Dermis blood vessel endothelial cell (primary cell): ENCODE measurements at regions not wholly inside any gene's neighbourhood (a gene's known extent, or its start where the extent isn't known, plus 50 kb on each side); places are given as distances from the start of the nearest gene placed in this dataset.
A peak's percentile ranks its signal among the peaks of the same experiment; 100 is the strongest.
"Not testable (repeated sequence)": the region's sequence is repeated elsewhere in the genome, so short reads cannot be mapped to it uniquely, and the experiment has no call there.

Experiments
- DNase-seq: peaks from one replicate; pipeline ENCODE4 v3.0.0; 2010

DNA sequence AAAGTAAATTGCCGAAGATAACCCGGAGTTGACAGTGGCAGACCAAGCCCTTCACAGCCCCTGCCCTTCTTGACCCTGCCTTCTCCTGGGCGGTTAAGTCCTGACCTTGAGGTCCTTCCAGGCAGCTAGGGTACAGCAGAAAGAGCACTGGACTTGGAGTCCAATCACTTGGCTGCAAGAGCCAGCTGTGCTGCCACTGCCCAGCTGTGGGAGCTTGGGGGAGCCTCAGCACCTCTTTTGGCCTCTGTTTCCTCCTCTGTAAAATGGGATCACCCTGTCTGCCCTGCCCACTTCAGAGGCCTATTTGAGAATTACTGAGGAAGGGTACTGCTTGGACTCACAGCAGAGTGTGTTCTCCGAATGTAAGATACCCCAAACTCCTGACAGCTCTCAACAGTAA, 66.2 kb upstream of the SMAD6 start:
- no peak for DNase-seq

DNA sequence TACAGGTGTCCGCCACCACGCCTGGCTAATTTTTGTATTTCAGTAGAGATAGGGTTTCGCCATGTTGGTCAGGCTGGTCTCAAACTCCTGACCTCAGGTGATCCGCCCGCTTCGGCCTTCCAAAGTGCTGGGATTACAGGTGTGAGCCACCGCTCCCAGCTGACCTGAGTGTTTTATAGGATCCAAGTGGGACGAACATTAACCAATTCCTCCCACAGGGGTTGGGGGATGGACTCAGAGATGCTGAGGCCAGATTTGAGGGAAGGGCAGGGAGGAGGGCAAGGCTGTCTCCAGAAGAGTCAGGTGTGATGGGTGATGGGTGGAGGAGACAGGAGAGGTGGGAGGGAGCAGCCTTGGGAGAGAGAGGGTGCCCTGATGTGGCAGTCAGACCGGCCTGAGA, 65.0 kb upstream of the SMAD6 start:
- DNase-seq, result not testable (repeated sequence)

DNA sequence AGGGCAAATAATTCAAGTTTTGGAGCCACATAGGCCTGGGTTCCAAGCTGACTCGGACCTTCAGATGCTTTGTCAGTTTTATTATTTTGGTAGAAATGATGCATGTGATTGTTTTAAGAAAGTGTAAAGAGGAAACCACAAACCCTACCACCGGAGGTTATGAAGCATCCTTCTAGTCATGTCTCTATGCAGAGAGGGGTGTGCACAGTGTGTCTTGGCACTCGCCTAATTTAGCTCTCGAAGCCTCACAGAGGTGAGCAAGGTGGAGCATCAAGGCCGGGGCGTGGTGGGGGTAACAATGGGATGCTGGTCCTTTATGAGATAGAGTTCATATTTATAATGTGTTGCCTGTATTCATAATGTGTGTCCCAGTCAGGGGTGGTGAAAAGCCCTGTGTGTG, 63.7 kb upstream of the SMAD6 start:
- no peak for DNase-seq

DNA sequence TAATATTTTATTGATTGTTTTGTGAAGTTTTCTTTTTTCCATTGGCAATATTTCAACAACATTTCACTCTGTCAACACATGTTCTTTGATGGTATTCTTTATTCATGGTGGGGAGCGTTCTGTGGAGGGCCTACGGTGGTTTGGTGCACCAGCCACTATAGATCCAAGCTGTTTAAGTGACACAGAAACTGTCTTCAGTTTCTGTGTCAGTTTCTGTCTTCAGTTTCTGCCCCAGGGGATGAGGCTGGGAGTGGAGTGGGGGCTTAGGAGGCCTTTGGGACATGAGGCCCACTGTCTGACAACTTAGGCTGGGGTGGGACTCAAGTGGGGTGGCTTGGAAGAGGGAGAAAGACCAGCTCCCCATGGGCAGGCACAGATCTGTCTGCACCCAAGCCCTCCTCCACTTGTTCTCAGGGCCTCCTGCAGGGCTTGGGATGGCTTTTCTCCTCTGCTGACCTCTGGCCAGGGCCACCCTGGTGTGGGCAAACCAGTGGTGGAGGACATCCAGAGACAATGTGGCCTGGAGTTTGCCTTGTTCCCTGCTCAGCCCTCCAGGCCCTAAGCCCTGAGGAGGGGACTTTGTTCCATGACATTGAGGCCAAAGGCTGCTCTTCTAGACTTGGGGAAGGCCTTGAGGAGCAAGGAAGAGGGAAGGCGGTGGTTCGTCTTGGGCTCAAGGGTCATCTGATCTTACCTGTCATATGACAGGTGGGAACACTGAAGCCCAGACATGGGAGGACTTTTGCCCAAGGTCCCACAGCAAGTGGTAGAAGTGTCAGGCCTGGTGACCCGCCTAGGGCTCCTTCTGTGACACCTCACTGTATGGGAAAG, 60.3 kb upstream of the SMAD6 start:
- DNase-seq, result no peak

DNA sequence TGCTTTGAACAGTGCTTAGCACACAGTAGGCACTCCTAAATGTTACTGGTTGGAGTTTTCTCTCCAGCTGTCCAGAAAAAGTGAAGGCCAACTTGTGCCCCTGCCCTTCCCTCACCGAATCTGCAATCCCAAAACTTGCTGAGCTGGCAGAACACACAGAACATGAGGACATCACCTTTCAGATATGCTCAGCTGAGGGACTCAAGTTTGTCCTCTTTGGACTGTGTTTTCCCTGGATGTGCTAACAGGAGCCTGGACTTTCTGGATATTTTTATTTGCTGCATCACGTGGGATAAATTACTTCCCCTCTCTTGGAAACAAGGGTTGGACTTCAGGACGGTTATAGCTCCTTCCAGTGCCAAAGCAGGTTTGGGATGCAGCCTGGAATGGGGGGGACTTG, 59.5 kb upstream of the SMAD6 start:
- no peak for DNase-seq

DNA sequence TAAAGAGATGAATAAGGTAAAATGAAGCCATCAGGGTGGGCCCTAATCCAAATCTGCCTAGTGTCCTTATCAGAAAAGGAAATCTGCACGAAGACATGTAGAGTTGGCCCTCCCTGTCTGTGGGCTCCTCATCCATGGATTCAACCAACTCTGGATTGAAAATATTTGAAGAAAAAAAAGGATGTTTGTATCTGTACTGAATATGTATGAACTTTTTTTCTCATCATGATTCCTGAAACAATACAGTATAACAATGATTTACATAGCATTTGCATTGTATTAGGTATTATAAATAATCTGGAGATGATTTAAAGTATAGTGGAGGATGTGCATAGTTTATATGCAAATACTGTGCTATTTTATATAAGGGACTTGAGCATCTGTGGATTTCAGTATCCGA, 59.0 kb upstream of the SMAD6 start:
- DNase-seq, result no peak

DNA sequence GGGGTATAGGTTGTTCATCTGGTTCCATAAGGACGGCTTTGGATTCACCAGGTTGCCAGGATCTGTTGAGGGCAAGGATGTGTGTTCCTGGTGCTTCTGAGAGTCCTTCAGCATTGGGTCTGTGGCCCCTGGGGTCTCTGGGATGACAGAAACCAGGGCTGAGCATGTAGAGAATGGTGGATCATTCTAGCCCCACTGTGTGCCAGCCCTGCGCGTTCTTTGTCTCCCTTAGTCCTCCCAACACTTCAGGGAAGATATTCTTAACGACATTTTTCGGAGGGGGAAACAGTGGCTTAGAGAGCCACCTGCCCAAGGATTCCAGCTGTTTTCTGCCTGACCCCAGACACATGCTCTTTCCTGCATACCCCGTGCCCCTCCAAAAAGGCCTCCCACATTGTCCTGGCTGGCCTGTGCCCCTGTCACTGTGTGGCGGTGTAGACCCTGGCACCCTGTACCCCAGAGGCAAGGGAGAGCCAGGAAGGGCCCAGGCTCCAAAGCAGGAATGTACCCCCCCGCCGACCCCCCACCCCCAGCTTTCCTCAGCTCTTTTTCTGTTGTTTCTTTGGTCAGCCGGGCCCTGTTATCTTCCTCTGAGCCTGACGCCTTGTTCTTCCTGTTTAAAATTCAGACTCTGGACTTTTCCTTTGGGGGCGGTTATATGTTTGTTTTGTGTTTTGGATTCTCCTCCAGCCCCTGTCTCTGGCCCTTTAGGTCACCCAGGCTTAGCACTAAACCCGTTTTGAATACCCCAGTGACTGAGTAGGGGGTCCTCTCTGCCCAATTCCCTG, 57.8 kb upstream of the SMAD6 start:
- DNase-seq, result peak; percentile 49

DNA sequence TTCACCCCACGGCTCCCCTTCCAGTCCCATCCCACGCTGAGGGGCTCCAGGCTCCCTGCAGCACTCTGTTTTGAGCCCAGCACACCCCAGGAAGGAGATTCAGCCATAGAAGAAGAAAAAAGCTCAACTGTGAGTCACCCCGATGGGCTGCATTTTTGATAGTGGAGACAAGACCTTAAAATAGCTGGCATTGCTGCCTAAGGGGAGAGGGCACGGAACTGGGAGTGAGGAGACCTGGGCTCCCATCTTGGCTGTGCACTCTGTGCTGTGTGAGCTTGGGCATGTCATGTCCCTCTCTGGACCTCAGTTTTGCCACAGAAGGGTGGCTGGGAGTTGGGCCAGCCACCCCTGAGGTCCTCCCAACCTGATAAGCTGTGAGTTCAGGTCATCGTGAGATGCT, 57.2 kb upstream of the SMAD6 start:
- DNase-seq, result peak; percentile 65

DNA sequence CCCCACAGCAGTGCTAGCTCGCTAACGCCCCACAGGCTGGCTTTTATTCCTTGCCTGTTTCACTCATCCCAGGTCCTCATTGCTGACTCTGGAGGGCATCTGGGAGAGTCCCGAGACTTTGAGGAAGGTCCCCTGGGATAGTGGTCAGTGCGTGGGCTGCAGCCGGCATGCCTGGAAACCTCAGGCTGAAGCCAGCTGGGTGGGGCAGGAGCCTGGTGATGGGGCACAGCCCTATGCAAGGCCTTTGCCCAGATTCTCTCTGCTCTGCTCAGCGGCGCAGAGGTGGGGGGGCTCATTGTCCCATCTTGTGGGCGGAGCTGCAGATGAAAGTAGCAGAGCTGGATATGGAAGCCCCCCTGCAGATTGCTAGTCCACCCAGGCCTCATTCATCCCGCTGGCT, 55.7 kb upstream of the SMAD6 start:
- DNase-seq, result no peak

DNA sequence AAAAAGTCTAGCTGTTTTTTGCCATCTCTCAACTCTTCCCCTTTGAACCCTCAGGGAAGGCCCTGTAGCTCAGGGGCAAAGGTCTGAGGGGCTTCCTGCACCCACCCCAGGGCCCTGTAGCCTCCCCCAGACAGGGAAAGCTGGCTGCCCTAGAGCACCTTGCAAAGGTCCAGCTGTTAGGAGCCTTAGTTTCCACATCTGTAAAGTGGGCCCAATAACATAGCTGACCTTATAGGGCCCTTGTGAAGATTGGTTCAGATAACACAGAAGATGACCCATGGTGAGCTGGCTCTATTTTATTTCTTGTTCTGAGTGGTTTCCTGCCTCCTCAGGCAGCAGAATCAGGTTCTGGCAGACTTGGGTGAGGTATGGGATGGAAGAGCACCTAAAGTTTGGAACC, 55.2 kb upstream of the SMAD6 start:
- DNase-seq, result no peak

DNA sequence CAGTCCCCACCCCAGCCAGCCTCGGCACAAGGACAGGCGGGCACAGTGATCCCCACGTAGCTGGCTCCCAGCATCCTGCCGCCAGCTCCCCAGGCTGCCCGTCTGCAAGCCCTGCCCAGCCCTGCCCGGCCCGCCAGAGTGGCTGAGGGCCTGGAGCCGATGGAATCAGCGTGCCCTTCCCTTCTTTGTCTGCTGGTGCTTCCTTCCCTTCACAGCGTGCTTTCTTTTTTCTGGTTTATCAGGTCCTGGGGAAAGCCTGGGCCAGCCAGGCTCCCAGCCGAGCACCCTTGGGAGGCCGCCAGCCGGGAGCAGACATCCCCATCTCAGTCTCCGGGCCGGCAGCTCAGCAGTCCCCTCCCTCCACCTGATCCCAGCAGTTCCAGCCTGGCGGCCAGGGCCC, 54.7 kb upstream of the SMAD6 start:
- DNase-seq, result peak; percentile 51

DNA sequence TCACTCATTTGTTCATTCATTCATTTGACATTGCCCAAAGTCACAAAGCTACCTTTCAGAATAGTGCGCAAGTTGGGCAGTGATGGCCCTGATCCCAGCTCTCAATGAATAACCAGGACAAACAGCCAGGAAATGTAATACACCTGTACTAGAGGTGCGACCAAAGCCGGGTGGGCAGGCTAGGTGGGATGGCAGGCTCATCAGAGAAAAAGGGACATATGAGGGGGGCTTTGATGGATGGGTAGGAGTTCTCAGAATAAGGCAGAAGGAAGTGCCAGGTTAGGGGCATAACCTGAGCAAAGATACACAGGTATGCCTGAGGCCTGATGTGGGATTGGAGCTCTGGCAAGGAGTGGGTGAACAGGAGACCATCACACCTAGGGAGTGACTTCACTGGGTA, 53.4 kb upstream of the SMAD6 start:
- DNase-seq, result no peak

DNA sequence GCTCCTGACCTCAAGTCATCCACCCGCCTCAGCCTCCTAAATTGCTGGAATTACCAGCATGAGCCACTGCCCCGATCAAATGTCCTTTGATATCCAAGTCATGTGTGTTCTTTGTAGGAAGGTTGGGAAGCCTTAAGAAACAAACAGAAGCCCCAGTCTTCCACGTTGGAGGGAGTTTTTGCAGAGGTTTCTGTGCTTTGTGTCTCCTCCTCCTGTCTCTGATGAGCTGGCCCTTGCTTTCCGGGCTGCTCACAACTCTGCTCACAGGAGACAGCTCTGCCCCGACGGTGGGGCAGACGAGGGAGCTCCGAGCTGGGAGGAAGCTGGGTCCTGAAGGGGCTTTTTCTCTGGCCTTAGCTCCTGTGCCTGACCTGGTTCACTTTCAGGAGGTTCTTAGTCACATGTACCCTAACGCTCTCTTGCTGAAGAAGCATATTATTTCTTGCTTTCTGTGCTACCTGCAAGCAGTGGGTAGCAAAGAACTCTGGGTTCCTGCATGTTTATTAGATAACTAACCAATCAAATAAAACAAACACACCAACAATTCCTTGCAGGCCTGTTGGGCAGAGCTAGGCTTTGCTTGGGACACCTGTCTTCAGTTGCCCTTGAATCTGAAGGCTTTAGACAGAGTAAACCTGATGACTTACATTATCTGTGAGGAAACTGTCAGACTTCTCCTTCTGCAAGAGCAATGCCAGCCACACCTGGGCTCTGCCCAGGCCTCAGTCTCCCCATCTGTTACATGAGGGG, 52.6 kb upstream of the SMAD6 start:
- no peak for DNase-seq

DNA sequence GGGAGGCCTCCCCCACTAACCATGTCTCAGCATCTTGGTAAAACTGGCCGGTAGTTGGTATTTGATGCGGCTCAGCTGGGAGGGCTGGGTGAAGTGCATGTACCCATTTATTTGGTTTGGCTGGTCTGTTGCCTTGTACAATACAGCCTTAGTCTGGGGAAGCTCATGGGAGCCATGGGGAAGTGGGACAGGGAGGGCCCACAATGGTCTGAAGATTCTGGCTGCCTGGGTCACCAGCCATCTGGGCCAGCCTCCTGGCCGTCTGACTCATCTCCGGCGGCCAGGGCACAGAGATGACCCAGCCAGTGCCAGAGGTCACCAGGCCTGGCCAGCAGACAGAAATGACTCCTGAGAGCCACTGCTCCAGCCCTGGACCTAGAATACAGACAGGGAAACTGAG, 51.6 kb upstream of the SMAD6 start:
- DNase-seq, result peak; percentile 84

DNA sequence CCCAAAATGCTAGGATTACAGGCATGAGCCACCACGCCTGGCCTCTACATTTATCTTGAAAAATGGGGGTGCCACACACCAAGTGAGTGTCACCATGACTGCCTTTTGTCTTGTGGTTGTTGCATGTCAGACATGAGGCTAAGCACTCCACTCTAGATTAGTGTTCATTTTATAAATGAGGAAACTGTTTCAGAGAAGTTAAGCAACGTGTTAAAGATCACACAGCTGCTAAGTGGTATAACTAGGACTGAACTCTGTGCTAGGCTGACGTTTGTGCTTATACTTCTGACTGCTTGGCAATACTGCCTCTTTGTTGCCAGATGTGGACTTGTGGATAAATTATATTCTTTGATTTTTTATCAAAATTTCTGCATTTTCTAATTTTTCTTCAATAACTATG, 50.8 kb upstream of the SMAD6 start:
- DNase-seq, result no peak

DNA sequence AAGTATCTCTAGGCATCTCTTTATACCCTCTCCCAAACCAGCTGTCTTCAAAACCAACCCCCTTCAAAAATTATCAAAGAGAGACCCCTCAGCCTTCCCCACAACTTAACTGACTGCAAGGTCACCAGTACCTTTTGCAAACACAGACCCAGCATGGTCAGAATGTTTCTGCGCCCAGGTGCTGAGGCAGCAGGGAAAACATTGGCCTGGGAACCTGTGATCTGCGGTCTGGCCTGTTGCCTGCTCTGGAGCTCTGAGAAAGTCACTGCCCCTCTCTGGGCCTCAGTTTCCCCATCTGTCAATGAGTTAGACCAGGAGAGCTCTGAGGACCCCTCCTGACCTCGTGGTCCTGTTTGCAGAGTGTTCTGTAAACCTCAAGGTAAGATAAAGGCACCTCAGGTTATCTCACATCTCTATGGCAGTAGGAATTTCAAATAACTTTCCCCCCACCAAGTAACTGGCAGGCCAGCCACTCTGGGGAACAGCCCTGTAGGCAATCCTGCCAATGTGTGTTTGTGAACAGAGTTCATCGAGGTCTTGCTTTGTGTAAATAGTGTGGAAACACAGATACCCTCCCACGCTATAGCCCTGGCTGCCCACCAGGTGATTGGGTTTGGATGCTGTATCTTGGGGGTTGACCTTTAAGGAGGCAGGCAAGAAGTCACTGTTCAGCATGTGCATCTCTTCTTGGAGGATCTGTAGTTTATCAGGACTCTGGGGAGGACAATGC, 50.0 kb upstream of the SMAD6 start:
- no peak for DNase-seq
